B cell (primary cell): ENCODE measurements at regions not wholly inside any gene's neighbourhood (a gene's known extent, or its start where the extent isn't known, plus 50 kb on each side); places are given as distances from the start of the nearest gene placed in this dataset.

Experiments
- CTCF ChIP-seq: fragments of 200-600 bp; IDR thresholded peaks from one replicate; pipeline ENCODE4 v1.8.0; 2022; ENCODE audit warnings: antibody characterized with exemption, mild to moderate bottlenecking
- EZH2 ChIP-seq: IDR thresholded peaks from 2 replicates; pipeline ENCODE4 v1.6.1; 2012; ENCODE audit warnings: borderline replicate concordance, low read depth, mild to moderate bottlenecking, moderate library complexity, low read length; ENCODE audit not compliant: insufficient read depth, poor library complexity, severe bottlenecking

GRCh38 chr13:68759617-68760016 lies 1348.0 kb upstream of the ATXN8OS start:
- TF ChIP-seq CTCF (no peak), EZH2 (no peak)
